Trophoblast cell (in vitro differentiated cells and primary cell): ENCODE measurements at regions not wholly inside any gene's neighbourhood (a gene's known extent, or its start where the extent isn't known, plus 50 kb on each side); places are given as distances from the start of the nearest gene placed in this dataset.
"Not testable (repeated sequence)": the region's sequence is repeated elsewhere in the genome, so short reads cannot be mapped to it uniquely, and the experiment has no call there.

ENCODE experiments used
- DNase-seq, 2 donors: peaks; one replicate each; pipeline ENCODE4 v3.0.0-alpha.2; 2016
- H2AFZ ChIP-seq: 2 replicates; pipeline ENCODE4 v1.6.1; 2013; ENCODE audit warnings: low read length, moderate library complexity, mild to moderate bottlenecking; ENCODE audit not compliant: insufficient read depth, poor library complexity
- H2AK5ac ChIP-seq: 2 replicates; pipeline ENCODE4 v1.6.1; 2013; ENCODE audit warnings: mild to moderate bottlenecking, low read length
- H2BK120ac ChIP-seq: 2 replicates; pipeline ENCODE4 v1.6.1; 2013; ENCODE audit warnings: low read length, mild to moderate bottlenecking, moderate library complexity; ENCODE audit not compliant: insufficient read depth, poor library complexity
- H2BK12ac ChIP-seq: 2 replicates; pipeline ENCODE4 v1.6.1; 2013; ENCODE audit warnings: mild to moderate bottlenecking, low read length, moderate library complexity
- H2BK5ac ChIP-seq: 2 replicates; pipeline ENCODE4 v1.6.1; 2013; ENCODE audit warnings: low read length, low read depth, moderate library complexity, mild to moderate bottlenecking; ENCODE audit not compliant: poor library complexity
- H3K14ac ChIP-seq: 2 replicates; pipeline ENCODE4 v1.6.1; 2013; ENCODE audit warnings: mild to moderate bottlenecking, low read length
- H3K18ac ChIP-seq: 2 replicates; pipeline ENCODE4 v1.6.1; 2013; ENCODE audit warnings: mild to moderate bottlenecking, low read length
- H3K23ac ChIP-seq: 2 replicates; pipeline ENCODE4 v1.6.1; 2013; ENCODE audit warnings: low read length
- H3K27ac ChIP-seq: 2 replicates; pipeline ENCODE4 v1.5.1; 2013; ENCODE audit warnings: low read depth, mild to moderate bottlenecking, inconsistent platforms, low read length, moderate library complexity
- H3K27me3 ChIP-seq: 2 replicates; pipeline ENCODE4 v1.6.1; 2013; ENCODE audit warnings: inconsistent platforms, mild to moderate bottlenecking, low read length, moderate library complexity; ENCODE audit not compliant: insufficient read depth
- H3K36me3 ChIP-seq, 2 experiments: 1 replicate in 1 of 2; 2 replicates in 1 of 2; pipeline ENCODE4 v1.6.1; 2013; ENCODE audit warnings: low read length in 2 of 2, mild to moderate bottlenecking in 2 of 2, moderate library complexity in 1 of 2; ENCODE audit not compliant: insufficient read depth in 2 of 2, control insufficient read depth in 1 of 2
- H3K4ac ChIP-seq: 2 replicates; pipeline ENCODE4 v1.6.1; 2013; ENCODE audit warnings: low read depth, mild to moderate bottlenecking, low read length, moderate library complexity
- H3K4me1 ChIP-seq, 2 experiments: 1 replicate in 1 of 2; 2 replicates in 1 of 2; pipeline ENCODE4 v1.6.1; 2013; ENCODE audit warnings: low read length in 2 of 2, mild to moderate bottlenecking in 2 of 2, moderate library complexity in 1 of 2; ENCODE audit not compliant: insufficient read depth in 2 of 2, control insufficient read depth in 1 of 2
- H3K4me2 ChIP-seq: 2 replicates; pipeline ENCODE4 v1.6.1; 2013; ENCODE audit warnings: inconsistent platforms, mild to moderate bottlenecking, low read length, moderate library complexity
- H3K4me3 ChIP-seq: 2 replicates; pipeline ENCODE4 v1.5.1; 2013; ENCODE audit warnings: mild to moderate bottlenecking, low read depth, low read length, inconsistent platforms
- H3K79me1 ChIP-seq: one replicate; pipeline ENCODE4 v1.6.1; 2013; ENCODE audit warnings: low read length
- H3K79me2 ChIP-seq: 2 replicates; pipeline ENCODE4 v1.6.1; 2013; ENCODE audit warnings: low read length, mild to moderate bottlenecking; ENCODE audit not compliant: control insufficient read depth, insufficient read depth, poor library complexity
- H3K9ac ChIP-seq: 2 replicates; pipeline ENCODE4 v1.6.1; 2013; ENCODE audit warnings: mild to moderate bottlenecking, low read length
- H3K9me3 ChIP-seq: 2 replicates; pipeline ENCODE4 v1.6.1; 2013; ENCODE audit warnings: low read depth, mild to moderate bottlenecking, control low read depth, inconsistent platforms, low read length; ENCODE audit not compliant: insufficient read depth
- H4K12ac ChIP-seq: 2 replicates; pipeline ENCODE4 v1.6.1; 2013; ENCODE audit warnings: low read depth, mild to moderate bottlenecking, low read length, moderate library complexity
- H4K8ac ChIP-seq: 2 replicates; pipeline ENCODE4 v1.6.1; 2013; ENCODE audit warnings: low read depth, mild to moderate bottlenecking, low read length, moderate library complexity
- H4K91ac ChIP-seq: one replicate; pipeline ENCODE4 v1.6.1; 2013; ENCODE audit warnings: low read depth, mild to moderate bottlenecking, low read length, moderate library complexity
- WGBS: extraction: QIAGEN DNeasy Blood & Tissue Kit; methylation state at CpG from one replicate; pipeline ENCODE4 v1.1.7; 2013; ENCODE audit warnings: missing lambda C conversion rate; ENCODE audit not compliant: insufficient read length, insufficient coverage; ENCODE audit errors: extremely low coverage; 5-methylcytosine and 5-hydroxymethylcytosine counted together

DNA sequence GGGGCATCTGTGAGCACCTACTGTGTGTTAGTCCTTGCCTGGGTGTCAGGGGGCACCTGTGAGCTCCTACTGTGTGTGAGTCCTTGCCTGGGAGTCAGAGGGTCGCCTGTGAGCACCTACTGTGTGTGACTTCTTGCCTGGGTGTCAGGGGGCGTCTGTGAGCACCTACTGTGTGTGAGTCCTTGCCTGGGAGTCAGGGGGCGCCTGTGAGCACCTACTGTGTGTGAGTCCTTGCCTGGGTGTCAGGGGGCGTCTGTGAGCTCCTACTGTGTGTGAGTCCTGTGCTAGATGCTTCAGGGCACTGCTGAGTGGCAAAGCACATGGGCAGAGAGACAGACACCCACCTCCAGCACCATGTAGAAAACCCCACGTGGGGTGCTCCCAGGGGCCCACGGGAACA, 66.9 kb upstream of the COL5A1 start:
- Histone ChIP-seq H2AK5ac (peak overlapping the region; percentile 93), H2BK5ac (peak overlapping the region; percentile 38), H4K8ac (peak overlapping the region; percentile 10), H2BK120ac (peak overlapping the region; percentile 89), H3K4me1 (peaks cover 22% of the 10 kb centered on the region in 2 experiments), H4K91ac (peak overlapping the region; percentile 88), H3K4ac (peak overlapping the region; percentile 70), H2BK12ac (peak overlapping the region; percentile 96), H3K14ac (peak overlapping the region; percentile 90), H3K79me1 (peaks cover 19% of the 10 kb centered on the region), H3K18ac (peak overlapping the region; percentile 68)
- not testable (repeated sequence) for DNase-seq, H3K36me3 ChIP-seq, H4K12ac ChIP-seq, H3K27me3 ChIP-seq, H3K9ac ChIP-seq, H3K9me3 ChIP-seq, H3K27ac ChIP-seq, H2AFZ ChIP-seq, H3K4me3 ChIP-seq, H3K79me2 ChIP-seq, H3K23ac ChIP-seq, H3K4me2 ChIP-seq
- WGBS, result no CpG with 5 or more reads among the region's 6 CpGs

DNA sequence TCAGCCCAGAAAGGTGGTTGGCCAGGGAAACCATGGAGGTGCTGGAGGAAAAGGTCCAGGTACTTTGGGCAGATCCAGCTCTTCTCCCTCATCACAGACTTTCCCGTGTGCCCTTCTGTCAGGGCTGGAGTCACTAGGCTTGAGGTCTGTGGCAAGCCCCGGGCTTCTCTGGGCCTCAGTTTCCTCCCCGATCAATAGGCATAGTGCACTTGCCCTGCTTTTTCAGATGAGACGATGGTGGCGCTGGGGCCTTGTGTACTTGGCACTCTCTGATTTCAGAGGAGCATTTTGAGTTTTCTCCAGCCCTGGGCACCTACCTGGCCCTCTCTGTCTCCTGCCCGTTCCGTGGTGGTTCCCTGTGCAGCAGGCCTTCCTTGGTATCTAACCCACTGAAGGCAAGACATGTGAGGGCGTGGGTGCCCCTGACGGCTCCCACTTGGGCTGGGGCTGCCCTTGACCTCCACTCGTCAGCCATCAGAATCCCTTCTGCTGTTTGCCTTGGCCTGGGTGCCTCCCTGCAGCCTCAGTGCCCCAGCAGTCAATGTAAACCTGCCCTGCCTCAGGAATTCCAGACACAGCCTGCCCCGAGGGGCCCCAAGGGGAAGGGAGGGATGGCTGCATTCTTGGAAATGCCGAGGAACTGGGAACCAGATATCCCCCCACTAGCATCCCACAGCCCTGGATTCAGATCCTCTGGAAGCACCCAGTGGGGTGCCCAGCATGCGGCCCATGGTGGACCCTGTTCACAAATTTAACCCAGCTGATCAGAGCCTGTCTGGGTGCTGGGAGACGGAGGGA, 66.3 kb upstream of the COL5A1 start:
- Histone ChIP-seq H4K8ac (peak overlapping the region; percentile 10), H3K4me3 (no peak overlapping the region), H2BK5ac (peak overlapping the region; percentile 38), H3K4me2 (no peak overlapping the region), H3K9me3 (peaks cover 2% of the 10 kb centered on the region), H3K79me2 (peaks cover 7% of the 10 kb centered on the region), H3K79me1 (peaks cover 19% of the 10 kb centered on the region), H3K27ac (no peak overlapping the region), H3K4me1 (peaks cover 22% of the 10 kb centered on the region in 2 experiments), H2AFZ (no peak overlapping the region), H3K36me3 (no peaks in the 10 kb centered on the region), H3K4ac (peak overlapping the region; percentile 70), H2BK12ac (peak overlapping the region; percentile 96), H3K27me3 (no peaks in the 10 kb centered on the region), H3K9ac (no peak overlapping the region), H2AK5ac (peak overlapping the region; percentile 93), H3K18ac (peak overlapping the region; percentile 68), H4K91ac (peak overlapping the region; percentile 88), H3K23ac (no peak overlapping the region), H4K12ac (no peak overlapping the region), H2BK120ac (peak overlapping the region; percentile 89), H3K14ac (peak overlapping the region; percentile 90)
- DNase-seq, result no peak
- no CpG with 5 or more reads among the region's 14 CpGs for WGBS

DNA sequence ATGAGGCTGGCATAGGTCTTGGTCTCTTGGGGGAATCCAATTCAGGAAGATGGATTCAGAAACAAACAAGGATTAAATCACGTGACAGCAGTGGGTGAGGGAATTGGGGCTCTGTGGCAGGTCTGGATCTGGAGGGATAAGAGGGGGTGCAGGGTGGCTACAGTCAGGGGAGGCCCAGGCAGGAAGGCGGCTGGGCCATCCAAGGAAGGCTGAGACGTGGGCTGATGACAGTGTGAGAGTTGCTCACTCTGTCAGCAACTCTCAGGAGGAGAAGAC, 65.8 kb upstream of the COL5A1 start:
- Histone ChIP-seq H3K4me3 (no peak overlapping the region), H2BK120ac (peak overlapping the region; percentile 89), H3K4me1 (peaks cover 22% of the 10 kb centered on the region in 2 experiments), H3K27ac (no peak overlapping the region), H3K14ac (peak overlapping the region; percentile 90), H3K36me3 (no peaks in the 10 kb centered on the region), H4K91ac (peak overlapping the region; percentile 88), H4K8ac (no peak overlapping the region), H2BK12ac (peak overlapping the region; percentile 47), H3K23ac (no peak overlapping the region), H3K79me2 (peaks cover 7% of the 10 kb centered on the region), H3K4me2 (no peak overlapping the region), H3K4ac (no peak overlapping the region), H3K18ac (no peak overlapping the region), H4K12ac (no peak overlapping the region), H3K9me3 (peaks cover 2% of the 10 kb centered on the region), H2AK5ac (peak overlapping the region; percentile 28), H3K27me3 (no peaks in the 10 kb centered on the region), H2AFZ (no peak overlapping the region), H3K9ac (no peak overlapping the region), H3K79me1 (peaks cover 19% of the 10 kb centered on the region), H2BK5ac (no peak overlapping the region)
- DNase-seq, result no peak
- no CpG with 5 or more reads among the region's 3 CpGs for WGBS

DNA sequence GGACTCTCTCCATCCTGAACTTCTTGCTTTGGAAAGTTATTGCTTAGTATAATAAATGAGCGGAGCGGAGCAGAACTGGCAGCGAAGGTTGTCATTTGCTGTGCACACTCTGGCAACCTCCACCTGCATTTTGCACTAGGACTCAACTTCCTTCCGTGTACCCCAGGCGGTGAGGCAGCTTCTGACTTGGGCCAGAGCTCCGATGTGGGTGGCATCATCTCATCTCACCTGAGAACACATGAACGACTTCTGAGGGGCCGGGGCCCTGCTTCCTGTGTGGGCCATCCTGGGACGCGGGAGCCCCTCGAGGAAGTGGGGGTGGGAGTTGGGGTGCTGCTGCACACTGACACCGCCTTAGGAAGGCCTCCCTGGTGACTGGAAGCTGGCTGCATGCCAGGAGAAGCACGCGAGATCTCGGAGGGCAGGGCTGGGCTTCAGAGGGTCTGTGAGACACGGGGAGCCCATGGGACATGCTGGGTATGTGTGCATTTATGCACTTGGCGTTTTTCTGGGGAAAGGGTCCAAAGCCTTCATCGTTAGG, 56.5 kb upstream of the COL5A1 start:
- Histone ChIP-seq H2BK120ac (no peak overlapping the region), H3K4me1 (peaks cover 0 to 9% of the 10 kb centered on the region in 2 experiments), H3K36me3 (no peaks in the 10 kb centered on the region), H3K4ac (no peak overlapping the region), H3K79me2 (no peaks in the 10 kb centered on the region), H3K18ac (no peak overlapping the region), H2AK5ac (no peak overlapping the region), H2AFZ (no peak overlapping the region), H3K27me3 (no peaks in the 10 kb centered on the region), H4K12ac (no peak overlapping the region), H3K27ac (no peak overlapping the region), H2BK5ac (no peak overlapping the region), H3K4me2 (no peak overlapping the region), H4K91ac (no peak overlapping the region), H4K8ac (no peak overlapping the region), H2BK12ac (no peak overlapping the region), H3K79me1 (peaks cover 4% of the 10 kb centered on the region), H3K23ac (no peak overlapping the region), H3K9me3 (no peaks in the 10 kb centered on the region), H3K14ac (no peak overlapping the region), H3K9ac (no peak overlapping the region), H3K4me3 (no peak overlapping the region)
- DNase-seq, result no peak
- WGBS, result no CpG with 5 or more reads among the region's 18 CpGs
